GM21717 (cell line): ENCODE measurements at regions not wholly inside any gene's neighbourhood (a gene's known extent, or its start where the extent isn't known, plus 50 kb on each side); places are given as distances from the start of the nearest gene placed in this dataset.

Source experiments
- ATAC-seq: cut with Tn5 transposase; IDR thresholded peaks from one replicate; pipeline ENCODE4 v1.9.1; 2021; ENCODE audit warnings: mild to moderate bottlenecking, moderate library complexity; ENCODE audit not compliant: unreplicated experiment

- no peak for ATAC-seq
Measured at GRCh38 chr12:58819345-58819744, 101.0 kb downstream of the LRIG3 start.

GRCh38 chr12:58819985-58820384 lies 100.3 kb downstream of the LRIG3 start:
- no peak for ATAC-seq
